ENCODE measurements at regions not wholly inside any gene's neighbourhood (a gene's known extent, or its start where the extent isn't known, plus 50 kb on each side); places are given as distances from the start of the nearest gene placed in this dataset.

DNA sequence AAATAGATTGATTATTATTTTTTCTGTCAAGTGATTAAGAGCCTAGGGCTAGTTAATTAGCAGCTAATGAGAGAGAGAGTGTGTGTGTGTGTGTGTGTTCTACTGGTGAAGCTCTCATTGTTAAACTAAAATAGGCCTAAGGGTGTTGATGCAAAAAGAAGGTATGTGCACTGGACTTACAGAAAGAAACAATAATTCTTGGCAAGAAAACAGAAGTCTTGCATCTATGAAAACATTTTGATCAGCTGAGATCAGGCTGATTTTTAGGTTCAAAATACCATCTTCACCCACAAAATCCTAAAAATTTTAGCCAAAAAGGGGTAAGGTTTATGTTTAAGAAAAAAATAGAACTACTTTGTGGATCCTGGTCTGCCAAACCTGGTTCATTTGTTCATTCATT is 106.5 kb downstream of the POSTN start:
- FAIRE-seq (no peak), DNase-seq (ENCODE audit: low read depth in 1 of 2, low spot score in 1 of 2) (no peak), ATAC-seq (no peak)
- H3K4me3 ChIP-seq = no peak overlapping the region
- TF ChIP-seq CEBPB (IDR thresholded peaks at IDR 0.05) = no peak
- ChIA-PET POLR2A (no interaction called here), CTCF (no interaction called here)
- H3K9me3 ChIP-seq = no peaks in the 10 kb centered on the region
- no peak overlapping the region for H3K27ac ChIP-seq
- no peak overlapping the region for H3K4me2 ChIP-seq
- H3K4me1 ChIP-seq = no peaks in the 10 kb centered on the region

DNA sequence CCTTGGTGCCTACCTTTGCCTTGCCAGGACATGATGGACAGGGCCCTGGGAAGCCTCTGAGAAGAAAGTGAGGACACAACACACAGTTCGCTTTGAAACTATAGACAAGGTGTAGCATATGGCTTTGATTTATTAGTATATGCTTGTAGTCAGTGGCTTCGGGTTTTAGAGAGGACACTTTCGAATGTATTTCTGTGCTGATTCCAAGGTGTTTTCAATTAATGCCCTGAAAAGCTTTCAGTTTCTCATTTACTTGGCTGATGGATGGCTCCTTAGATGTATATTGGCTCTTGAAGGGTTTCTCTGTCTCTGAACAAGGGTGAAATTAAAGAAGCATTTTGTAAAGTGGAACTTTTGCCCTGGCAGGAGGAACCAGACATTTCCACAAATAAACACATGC is 106.9 kb downstream of the POSTN start:
- Histone ChIP-seq H3K4me3 (no peak overlapping the region), H3K4me2 (no peak overlapping the region), H3K9me3 (no peaks in the 10 kb centered on the region), H3K4me1 (no peaks in the 10 kb centered on the region), H3K27ac (no peak overlapping the region)
- DNase-seq (ENCODE audit: low read depth in 1 of 2, low spot score in 1 of 2) = no peak
- ATAC-seq = no peak
- 3% methylated on average over 3 of the region's 3 CpGs for WGBS (ENCODE audit: missing lambda C conversion rate)
- TF ChIP-seq, protein P1, sequence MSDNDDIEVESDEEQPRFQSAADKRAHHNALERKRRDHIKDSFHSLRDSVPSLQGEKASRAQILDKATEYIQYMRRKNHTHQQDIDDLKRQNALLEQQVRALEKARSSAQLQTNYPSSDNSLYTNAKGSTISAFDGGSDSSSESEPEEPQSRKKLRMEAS (IDR thresholded peaks at IDR 0.05) = no peak
- no peak for TF ChIP-seq MAZ (IDR thresholded peaks at IDR 0.05; ENCODE audit: borderline replicate concordance, low read depth, low read length)
- TF ChIP-seq MAFK (IDR thresholded peaks at IDR 0.05; ENCODE audit: partially characterized antibody) = no peak
- TF ChIP-seq TFCP2L1 (CRISPR knock-in tag; IDR thresholded peaks at IDR 0.05) = no peak
- TF ChIP-seq PHF8 (IDR thresholded peaks at IDR 0.05; ENCODE audit: borderline replicate concordance, low read depth) = no peak
- no peak for TF ChIP-seq ZFP36 (IDR thresholded peaks at IDR 0.05; ENCODE audit: borderline replicate concordance, partially characterized antibody)
- no peak for TF ChIP-seq JUN (IDR thresholded peaks at IDR 0.05)
- no peak for TF ChIP-seq RAD21 (conservative IDR thresholded peaks at IDR 0.05 in 1 of 2, IDR thresholded peaks at IDR 0.05 in 1 of 2)
- TF ChIP-seq, protein P2, sequence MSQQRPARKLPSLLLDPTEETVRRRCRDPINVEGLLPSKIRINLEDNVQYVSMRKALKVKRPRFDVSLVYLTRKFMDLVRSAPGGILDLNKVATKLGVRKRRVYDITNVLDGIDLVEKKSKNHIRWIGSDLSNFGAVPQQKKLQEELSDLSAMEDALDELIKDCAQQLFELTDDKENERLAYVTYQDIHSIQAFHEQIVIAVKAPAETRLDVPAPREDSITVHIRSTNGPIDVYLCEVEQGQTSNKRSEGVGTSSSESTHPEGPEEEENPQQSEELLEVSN (IDR thresholded peaks at IDR 0.05; ENCODE audit: borderline replicate concordance, low read depth) = no peak
- TF ChIP-seq, protein P3, sequence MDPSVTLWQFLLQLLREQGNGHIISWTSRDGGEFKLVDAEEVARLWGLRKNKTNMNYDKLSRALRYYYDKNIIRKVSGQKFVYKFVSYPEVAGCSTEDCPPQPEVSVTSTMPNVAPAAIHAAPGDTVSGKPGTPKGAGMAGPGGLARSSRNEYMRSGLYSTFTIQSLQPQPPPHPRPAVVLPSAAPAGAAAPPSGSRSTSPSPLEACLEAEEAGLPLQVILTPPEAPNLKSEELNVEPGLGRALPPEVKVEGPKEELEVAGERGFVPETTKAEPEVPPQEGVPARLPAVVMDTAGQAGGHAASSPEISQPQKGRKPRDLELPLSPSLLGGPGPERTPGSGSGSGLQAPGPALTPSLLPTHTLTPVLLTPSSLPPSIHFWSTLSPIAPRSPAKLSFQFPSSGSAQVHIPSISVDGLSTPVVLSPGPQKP (IDR thresholded peaks at IDR 0.05; ENCODE audit: low read depth, low read length) = no peak
- no peak for FAIRE-seq
- ChIA-PET POLR2A (no interaction called here), CTCF (no interaction called here)

DNA sequence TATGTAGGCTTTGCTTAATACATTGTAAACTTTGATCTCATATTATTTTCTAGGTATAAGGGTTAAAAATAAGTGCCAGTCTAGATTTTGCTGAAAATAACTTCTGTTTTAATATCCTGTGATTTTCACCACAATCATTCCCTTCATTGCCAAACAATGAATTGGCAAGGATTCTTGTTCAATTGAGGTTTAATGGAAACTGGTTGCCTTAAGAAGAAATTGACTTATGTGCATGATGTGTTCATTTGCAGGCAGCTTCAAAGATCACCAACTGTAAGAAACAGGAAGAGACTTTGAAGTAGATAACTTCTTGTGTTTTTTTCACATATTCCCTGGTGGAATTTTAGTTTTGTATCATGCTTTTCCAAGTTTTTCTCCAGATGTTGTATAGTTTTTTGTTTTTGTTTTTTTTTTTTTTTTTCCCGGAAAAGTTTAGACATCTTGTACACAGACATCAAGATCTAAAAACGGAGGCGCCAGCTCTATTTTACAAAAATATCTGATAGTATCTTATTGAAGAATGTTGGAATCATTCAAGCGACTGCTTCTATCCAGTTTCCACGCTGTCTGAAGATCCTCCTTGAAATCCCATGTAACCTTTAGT is 108.3 kb downstream of the POSTN start:
- H3K4me1 ChIP-seq = no peaks in the 10 kb centered on the region
- ChIA-PET POLR2A (no interaction called here), CTCF (no interaction called here)
- H3K4me3 ChIP-seq = no peak overlapping the region
- no peaks in the 10 kb centered on the region for H3K9me3 ChIP-seq
- ATAC-seq (no peak), FAIRE-seq (no peak), DNase-seq (ENCODE audit: low read depth in 1 of 2, low spot score in 1 of 2) (no peak)
- no peak overlapping the region for H3K27ac ChIP-seq
- WGBS (ENCODE audit: missing lambda C conversion rate) = 22% methylated on average over 5 of the region's 5 CpGs
- H3K4me2 ChIP-seq = no peak overlapping the region
- TF ChIP-seq SMC3 (IDR thresholded peaks at IDR 0.05) (no peak), MAFK (IDR thresholded peaks at IDR 0.05; ENCODE audit: partially characterized antibody) (no peak), HOXB5 (CRISPR knock-in tag; IDR thresholded peaks at IDR 0.05) (no peak), HDAC2 (IDR thresholded peaks at IDR 0.05) (no peak), ZNF302 (CRISPR knock-in tag; IDR thresholded peaks at IDR 0.05) (no peak), ZC3H11A (IDR thresholded peaks at IDR 0.05) (no peak), KDM1A (IDR thresholded peaks at IDR 0.05; ENCODE audit: low read depth) (no peak), CEBPB (IDR thresholded peaks at IDR 0.05) (no peak), NPAS2 (CRISPR knock-in tag; IDR thresholded peaks at IDR 0.05; ENCODE audit: borderline replicate concordance) (no peak), NFE2L2 (conservative IDR thresholded peaks at IDR 0.05; ENCODE audit: low read length) (no peak), RARB (CRISPR knock-in tag; IDR thresholded peaks at IDR 0.05) (no peak), MAZ (IDR thresholded peaks at IDR 0.05; ENCODE audit: borderline replicate concordance, low read depth, low read length) (no peak), FOSL2 (IDR thresholded peaks at IDR 0.05) (no peak), FOSL2 (CRISPR knock-in tag; IDR thresholded peaks at IDR 0.05) (no peak), ZSCAN20 (CRISPR knock-in tag; IDR thresholded peaks at IDR 0.05) (no peak), NR3C1 (IDR thresholded peaks at IDR 0.05) (no peak), RNF2 (IDR thresholded peaks at IDR 0.05; ENCODE audit: borderline replicate concordance, low read depth) (no peak), PHF8 (IDR thresholded peaks at IDR 0.05; ENCODE audit: borderline replicate concordance, low read depth) (no peak)
- TF ChIP-seq, protein P4, sequence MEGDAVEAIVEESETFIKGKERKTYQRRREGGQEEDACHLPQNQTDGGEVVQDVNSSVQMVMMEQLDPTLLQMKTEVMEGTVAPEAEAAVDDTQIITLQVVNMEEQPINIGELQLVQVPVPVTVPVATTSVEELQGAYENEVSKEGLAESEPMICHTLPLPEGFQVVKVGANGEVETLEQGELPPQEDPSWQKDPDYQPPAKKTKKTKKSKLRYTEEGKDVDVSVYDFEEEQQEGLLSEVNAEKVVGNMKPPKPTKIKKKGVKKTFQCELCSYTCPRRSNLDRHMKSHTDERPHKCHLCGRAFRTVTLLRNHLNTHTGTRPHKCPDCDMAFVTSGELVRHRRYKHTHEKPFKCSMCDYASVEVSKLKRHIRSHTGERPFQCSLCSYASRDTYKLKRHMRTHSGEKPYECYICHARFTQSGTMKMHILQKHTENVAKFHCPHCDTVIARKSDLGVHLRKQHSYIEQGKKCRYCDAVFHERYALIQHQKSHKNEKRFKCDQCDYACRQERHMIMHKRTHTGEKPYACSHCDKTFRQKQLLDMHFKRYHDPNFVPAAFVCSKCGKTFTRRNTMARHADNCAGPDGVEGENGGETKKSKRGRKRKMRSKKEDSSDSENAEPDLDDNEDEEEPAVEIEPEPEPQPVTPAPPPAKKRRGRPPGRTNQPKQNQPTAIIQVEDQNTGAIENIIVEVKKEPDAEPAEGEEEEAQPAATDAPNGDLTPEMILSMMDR (IDR thresholded peaks at IDR 0.05) = no peak
- TF ChIP-seq, protein P5, sequence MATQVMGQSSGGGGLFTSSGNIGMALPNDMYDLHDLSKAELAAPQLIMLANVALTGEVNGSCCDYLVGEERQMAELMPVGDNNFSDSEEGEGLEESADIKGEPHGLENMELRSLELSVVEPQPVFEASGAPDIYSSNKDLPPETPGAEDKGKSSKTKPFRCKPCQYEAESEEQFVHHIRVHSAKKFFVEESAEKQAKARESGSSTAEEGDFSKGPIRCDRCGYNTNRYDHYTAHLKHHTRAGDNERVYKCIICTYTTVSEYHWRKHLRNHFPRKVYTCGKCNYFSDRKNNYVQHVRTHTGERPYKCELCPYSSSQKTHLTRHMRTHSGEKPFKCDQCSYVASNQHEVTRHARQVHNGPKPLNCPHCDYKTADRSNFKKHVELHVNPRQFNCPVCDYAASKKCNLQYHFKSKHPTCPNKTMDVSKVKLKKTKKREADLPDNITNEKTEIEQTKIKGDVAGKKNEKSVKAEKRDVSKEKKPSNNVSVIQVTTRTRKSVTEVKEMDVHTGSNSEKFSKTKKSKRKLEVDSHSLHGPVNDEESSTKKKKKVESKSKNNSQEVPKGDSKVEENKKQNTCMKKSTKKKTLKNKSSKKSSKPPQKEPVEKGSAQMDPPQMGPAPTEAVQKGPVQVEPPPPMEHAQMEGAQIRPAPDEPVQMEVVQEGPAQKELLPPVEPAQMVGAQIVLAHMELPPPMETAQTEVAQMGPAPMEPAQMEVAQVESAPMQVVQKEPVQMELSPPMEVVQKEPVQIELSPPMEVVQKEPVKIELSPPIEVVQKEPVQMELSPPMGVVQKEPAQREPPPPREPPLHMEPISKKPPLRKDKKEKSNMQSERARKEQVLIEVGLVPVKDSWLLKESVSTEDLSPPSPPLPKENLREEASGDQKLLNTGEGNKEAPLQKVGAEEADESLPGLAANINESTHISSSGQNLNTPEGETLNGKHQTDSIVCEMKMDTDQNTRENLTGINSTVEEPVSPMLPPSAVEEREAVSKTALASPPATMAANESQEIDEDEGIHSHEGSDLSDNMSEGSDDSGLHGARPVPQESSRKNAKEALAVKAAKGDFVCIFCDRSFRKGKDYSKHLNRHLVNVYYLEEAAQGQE (IDR thresholded peaks at IDR 0.05) = no peak
- TF ChIP-seq, protein P1 (IDR thresholded peaks at IDR 0.05) = no peak
